Fibroblast of pulmonary artery (primary cell): ENCODE measurements at regions not wholly inside any gene's neighbourhood (a gene's known extent, or its start where the extent isn't known, plus 50 kb on each side); places are given as distances from the start of the nearest gene placed in this dataset.

Experiments
- DNase-seq: peaks from one replicate; pipeline ENCODE4 v3.0.0-alpha.2; 2010; ENCODE audit warnings: low read depth
- H3K4me3 ChIP-seq: replicated peaks from 2 replicates; pipeline ENCODE4 v1.5.1; 2011; ENCODE audit warnings: low read depth, mild to moderate bottlenecking, control low read depth, low read length, moderate library complexity
- TF ChIP-seq, protein P1 (sequence below): IDR thresholded peaks from 2 replicates; pipeline ENCODE4 v1.5.1; 2011; ENCODE audit warnings: mild to moderate bottlenecking, control low read depth, low read length, inconsistent platforms; ENCODE audit errors: missing control alignments

DNA sequence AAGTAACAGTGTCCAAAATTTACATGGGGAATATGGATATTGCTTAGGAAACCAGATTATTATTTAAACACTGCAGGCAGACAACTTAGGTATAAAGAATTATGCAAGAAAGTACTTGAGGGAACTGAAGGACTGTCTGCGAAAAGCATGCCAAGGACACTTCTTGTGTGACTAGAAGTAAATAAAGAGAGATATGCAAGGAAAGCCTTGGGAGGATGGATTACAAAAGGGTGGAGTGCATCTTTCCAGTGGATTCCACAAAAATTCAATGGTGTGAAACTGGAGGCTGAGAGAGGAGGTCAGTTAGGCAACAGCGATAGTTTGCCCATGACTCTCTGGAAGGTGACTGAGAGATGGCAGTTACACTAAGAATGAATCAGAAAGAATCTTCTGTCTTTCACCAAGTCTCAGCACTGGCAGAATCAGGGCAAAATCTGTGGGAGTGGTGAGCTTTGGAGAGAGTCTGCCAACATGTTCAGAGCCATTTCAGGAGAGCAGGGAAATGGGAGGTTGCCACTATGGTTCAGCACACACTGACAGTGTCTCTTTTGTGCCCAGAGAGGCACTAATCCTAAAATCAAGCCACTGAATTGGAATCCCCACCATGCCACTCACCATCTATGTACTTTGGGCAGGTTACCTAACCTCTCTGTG is 331.6 kb downstream of the BMPER start:
- DNase-seq, result no peak
- TF ChIP-seq, protein P1, sequence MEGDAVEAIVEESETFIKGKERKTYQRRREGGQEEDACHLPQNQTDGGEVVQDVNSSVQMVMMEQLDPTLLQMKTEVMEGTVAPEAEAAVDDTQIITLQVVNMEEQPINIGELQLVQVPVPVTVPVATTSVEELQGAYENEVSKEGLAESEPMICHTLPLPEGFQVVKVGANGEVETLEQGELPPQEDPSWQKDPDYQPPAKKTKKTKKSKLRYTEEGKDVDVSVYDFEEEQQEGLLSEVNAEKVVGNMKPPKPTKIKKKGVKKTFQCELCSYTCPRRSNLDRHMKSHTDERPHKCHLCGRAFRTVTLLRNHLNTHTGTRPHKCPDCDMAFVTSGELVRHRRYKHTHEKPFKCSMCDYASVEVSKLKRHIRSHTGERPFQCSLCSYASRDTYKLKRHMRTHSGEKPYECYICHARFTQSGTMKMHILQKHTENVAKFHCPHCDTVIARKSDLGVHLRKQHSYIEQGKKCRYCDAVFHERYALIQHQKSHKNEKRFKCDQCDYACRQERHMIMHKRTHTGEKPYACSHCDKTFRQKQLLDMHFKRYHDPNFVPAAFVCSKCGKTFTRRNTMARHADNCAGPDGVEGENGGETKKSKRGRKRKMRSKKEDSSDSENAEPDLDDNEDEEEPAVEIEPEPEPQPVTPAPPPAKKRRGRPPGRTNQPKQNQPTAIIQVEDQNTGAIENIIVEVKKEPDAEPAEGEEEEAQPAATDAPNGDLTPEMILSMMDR, result no peak

DNA sequence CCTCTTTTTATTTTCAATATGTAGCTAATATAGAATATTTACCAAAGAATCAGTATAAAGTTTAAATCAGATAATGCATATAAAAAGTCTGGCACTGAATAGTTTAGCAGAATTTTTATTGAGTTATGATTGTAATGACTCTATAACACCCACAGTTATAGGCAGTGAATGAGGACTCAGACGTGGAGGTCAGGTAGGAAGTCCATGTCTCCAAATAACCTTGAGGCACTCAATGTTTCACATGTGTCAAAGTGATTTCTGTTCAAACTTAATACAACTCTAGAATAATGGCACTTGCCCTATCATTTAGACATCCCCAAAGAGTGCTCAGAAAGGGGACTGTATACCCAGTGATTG is 332.1 kb downstream of the BMPER start:
- TF ChIP-seq, protein P1, result no peak
- H3K4me3 ChIP-seq, result no peak overlapping the region
- no peak for DNase-seq

More for the DNA sequence above, 331.6 kb downstream of the BMPER start:
- H3K4me3 ChIP-seq, result no peak overlapping the region

DNA sequence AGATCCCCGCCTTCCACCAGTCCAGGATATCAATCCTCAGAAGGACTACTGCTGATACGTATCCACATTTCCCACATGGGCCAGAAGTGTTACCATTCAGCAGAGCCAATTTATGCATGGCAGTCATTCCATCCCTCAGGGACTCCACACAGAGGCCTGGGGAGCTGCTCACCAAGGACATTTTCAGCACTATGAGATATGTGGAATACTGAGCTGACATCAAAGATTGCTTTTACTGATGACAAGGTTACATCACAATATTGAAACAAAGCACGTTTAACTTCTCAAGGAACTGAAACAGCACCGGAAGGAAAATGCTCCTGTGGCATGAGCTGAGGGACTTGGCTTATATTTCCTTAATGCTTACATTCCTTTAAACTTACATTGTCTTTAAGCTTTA is 335.1 kb downstream of the BMPER start:
- peak; percentile 24 for DNase-seq
- no peak overlapping the region for H3K4me3 ChIP-seq
- TF ChIP-seq, protein P1, result no peak

DNA sequence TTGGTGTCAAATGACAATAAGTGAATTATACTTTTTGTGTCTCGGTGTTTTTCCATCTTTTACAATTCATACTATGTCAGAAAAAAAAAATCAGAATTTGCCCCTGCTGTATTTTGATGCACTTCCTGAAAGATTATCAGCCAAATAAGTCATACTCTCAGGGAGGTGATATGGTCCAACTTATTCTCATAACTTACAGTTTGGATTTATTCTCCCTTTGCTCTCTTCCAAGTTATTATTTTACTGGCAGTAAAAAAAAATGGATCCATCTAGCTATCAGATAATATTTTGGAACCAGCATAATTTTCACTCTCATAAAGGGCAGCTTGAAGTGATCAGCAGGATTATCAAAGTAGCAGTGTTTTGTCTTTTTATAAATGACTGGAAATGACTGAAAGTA is 337.1 kb downstream of the BMPER start:
- DNase-seq, result no peak
- H3K4me3 ChIP-seq, result no peak overlapping the region
- TF ChIP-seq, protein P1, result no peak

DNA sequence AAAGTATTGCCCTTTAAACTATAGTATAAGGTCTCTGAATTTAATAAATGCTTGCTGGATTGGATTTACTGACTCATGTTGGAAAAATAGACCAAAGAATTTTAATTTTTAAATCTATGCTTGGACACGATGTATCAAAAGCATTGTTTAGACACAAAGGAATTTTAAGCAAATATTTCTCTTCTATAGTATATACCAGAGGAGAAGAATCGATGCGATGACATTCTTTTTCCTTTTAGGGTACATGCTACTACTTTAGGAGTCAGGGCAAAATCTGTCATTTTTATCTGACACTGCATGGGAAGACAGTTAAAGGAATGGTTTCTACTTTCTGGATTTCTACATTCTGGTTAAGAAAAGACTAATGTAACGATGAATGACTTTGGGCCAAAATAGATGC is 339.9 kb downstream of the BMPER start:
- TF ChIP-seq, protein P1, result no peak
- no peak for DNase-seq
- H3K4me3 ChIP-seq, result no peak overlapping the region

DNA sequence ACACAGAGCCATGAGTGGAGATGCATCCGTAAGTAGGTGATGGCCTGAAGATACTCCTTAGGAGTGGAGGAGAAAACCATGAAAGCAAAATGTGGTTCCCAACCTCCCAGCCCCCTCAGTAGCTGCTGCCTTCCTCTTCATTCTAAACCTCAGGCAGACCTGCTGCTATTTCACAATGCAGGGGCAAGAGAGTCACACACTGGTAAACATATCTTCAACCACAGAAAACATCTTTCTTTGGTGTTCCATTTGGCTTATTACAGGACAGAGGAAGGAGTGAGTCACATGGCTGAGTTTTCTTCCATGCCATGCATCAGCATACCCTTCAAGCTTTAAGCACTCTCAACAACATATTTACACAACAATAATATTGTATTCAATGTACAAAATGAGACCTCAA is 342.1 kb downstream of the BMPER start:
- DNase-seq, result peak; percentile 36
- H3K4me3 ChIP-seq, result no peak overlapping the region
- TF ChIP-seq, protein P1, result no peak

DNA sequence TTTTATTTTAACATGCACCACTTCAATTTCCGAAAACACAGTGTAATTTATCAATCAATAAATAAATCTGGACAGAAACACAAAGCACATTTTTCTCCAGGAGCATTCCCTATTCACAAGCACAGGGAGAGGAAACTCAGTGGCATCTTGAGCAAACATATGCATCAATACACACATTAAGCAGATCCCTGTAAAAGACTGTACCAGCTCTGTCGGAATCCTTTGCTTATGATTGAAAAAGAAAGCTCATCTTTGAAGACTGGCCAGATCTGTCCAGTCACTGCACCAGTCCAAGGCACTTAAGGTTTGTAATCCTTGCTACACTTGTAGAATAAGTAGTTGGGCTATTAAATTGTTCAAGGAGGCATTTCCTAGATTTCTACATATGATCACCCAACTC is 343.9 kb downstream of the BMPER start:
- H3K4me3 ChIP-seq, result no peak overlapping the region
- DNase-seq, result no peak
- TF ChIP-seq, protein P1, result no peak
